ENCODE measurements at regions not wholly inside any gene's neighbourhood (a gene's known extent, or its start where the extent isn't known, plus 50 kb on each side); places are given as distances from the start of the nearest gene placed in this dataset.

- no peak for DNase-seq (ENCODE audit: low read depth)
These were observed 97.2 kb upstream of the KCNK1 start for GRCh38 chr1:233516732-233517131.

- DNase-seq (ENCODE audit: low read depth), result peak; percentile 4
These were observed 95.6 kb upstream of the KCNK1 start for GRCh38 chr1:233518344-233518743.

- DNase-seq (ENCODE audit: low read depth), result no peak
These were observed 93.4 kb upstream of the KCNK1 start for GRCh38 chr1:233520261-233521191.

GRCh38 chr1:233523047-233523446 is 90.9 kb upstream of the KCNK1 start:
- no peak for DNase-seq (ENCODE audit: low read depth)

GRCh38 chr1:233527818-233528217 is 86.1 kb upstream of the KCNK1 start:
- no peak for DNase-seq (ENCODE audit: low read depth)

- no peak for DNase-seq (ENCODE audit: low read depth)
These were observed 83.1 kb upstream of the KCNK1 start for GRCh38 chr1:233530665-233531386.

- no peak for DNase-seq (ENCODE audit: low read depth)
These were observed 73.1 kb upstream of the KCNK1 start for GRCh38 chr1:233540816-233541215.

- DNase-seq (ENCODE audit: low read depth), result no peak
These were observed 70.3 kb upstream of the KCNK1 start for GRCh38 chr1:233543338-233544255.

GRCh38 chr1:233544304-233544703 is 69.6 kb upstream of the KCNK1 start:
- DNase-seq (ENCODE audit: low read depth), result no peak

GRCh38 chr1:233547726-233548125 is 66.2 kb upstream of the KCNK1 start:
- DNase-seq (ENCODE audit: low read depth), result no peak

GRCh38 chr1:233549404-233549803 is 64.5 kb upstream of the KCNK1 start:
- DNase-seq (ENCODE audit: low read depth), result no peak

- DNase-seq (ENCODE audit: low read depth), result no peak
These were observed 64.0 kb upstream of the KCNK1 start for GRCh38 chr1:233549917-233550316.

GRCh38 chr1:233554037-233554436 is 59.9 kb upstream of the KCNK1 start:
- DNase-seq (ENCODE audit: low read depth), result no peak

GRCh38 chr1:233561708-233562426 is 52.0 kb upstream of the KCNK1 start:
- no peak for DNase-seq (ENCODE audit: low read depth)
